ENCODE measurements at regions not wholly inside any gene's neighbourhood (a gene's known extent, or its start where the extent isn't known, plus 50 kb on each side); places are given as distances from the start of the nearest gene placed in this dataset.

DNA sequence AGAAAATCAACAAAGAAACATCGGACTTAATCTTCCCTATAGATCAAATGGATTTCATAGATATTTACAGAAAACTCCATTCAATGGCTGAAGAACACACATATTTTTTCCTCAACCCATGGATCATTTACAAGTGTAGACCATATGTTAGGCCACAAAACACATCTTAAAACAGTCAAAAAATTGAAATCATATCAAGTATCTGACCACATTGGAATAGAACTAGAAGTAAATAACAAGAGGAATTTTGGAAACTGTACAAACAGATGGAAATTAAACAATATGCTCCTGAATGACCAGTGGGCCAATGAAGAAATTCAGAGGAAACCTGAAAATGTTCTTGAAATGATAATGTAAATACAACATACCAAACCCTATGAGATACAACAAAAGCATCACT, 323.1 kb upstream of the GPR149 start:
- H2AFZ ChIP-seq (ENCODE audit: low read depth, low read length), result no peak overlapping the region
- no peaks in the 10 kb centered on the region for H3F3A ChIP-seq (ENCODE audit: insufficient read depth, low read length, poor library complexity, severe bottlenecking)
- H4K20me1 ChIP-seq (ENCODE audit: insufficient read depth), result no peaks in the 10 kb centered on the region
- H3K9me3 ChIP-seq (ENCODE audit: low read length), result no peaks in the 10 kb centered on the region
- no peaks in the 10 kb centered on the region for H3K36me3 ChIP-seq (ENCODE audit: insufficient read depth, low read length)
- H3K27ac ChIP-seq (ENCODE audit: low read length), result no peak overlapping the region
- no peak overlapping the region for H3K4me2 ChIP-seq (ENCODE audit: low read length)
- no peak overlapping the region for H3K4me3 ChIP-seq (ENCODE audit: low read length)
- no peaks in the 10 kb centered on the region for H3K79me2 ChIP-seq (replicated peaks; ENCODE audit: insufficient read depth, low read length)
- TF ChIP-seq, protein P1, sequence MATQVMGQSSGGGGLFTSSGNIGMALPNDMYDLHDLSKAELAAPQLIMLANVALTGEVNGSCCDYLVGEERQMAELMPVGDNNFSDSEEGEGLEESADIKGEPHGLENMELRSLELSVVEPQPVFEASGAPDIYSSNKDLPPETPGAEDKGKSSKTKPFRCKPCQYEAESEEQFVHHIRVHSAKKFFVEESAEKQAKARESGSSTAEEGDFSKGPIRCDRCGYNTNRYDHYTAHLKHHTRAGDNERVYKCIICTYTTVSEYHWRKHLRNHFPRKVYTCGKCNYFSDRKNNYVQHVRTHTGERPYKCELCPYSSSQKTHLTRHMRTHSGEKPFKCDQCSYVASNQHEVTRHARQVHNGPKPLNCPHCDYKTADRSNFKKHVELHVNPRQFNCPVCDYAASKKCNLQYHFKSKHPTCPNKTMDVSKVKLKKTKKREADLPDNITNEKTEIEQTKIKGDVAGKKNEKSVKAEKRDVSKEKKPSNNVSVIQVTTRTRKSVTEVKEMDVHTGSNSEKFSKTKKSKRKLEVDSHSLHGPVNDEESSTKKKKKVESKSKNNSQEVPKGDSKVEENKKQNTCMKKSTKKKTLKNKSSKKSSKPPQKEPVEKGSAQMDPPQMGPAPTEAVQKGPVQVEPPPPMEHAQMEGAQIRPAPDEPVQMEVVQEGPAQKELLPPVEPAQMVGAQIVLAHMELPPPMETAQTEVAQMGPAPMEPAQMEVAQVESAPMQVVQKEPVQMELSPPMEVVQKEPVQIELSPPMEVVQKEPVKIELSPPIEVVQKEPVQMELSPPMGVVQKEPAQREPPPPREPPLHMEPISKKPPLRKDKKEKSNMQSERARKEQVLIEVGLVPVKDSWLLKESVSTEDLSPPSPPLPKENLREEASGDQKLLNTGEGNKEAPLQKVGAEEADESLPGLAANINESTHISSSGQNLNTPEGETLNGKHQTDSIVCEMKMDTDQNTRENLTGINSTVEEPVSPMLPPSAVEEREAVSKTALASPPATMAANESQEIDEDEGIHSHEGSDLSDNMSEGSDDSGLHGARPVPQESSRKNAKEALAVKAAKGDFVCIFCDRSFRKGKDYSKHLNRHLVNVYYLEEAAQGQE (IDR thresholded peaks at IDR 0.05; ENCODE audit: borderline replicate concordance), result no peak
- TF ChIP-seq POLR2AphosphoS5 (IDR thresholded peaks at IDR 0.05) (no peak), MXI1 (conservative IDR thresholded peaks at IDR 0.05; ENCODE audit: poor library complexity, severe bottlenecking) (no peak), SMC3 (conservative IDR thresholded peaks at IDR 0.05; ENCODE audit: poor library complexity) (no peak), TAF1 (IDR thresholded peaks at IDR 0.05; ENCODE audit: low read depth) (no peak), EZH2 (IDR thresholded peaks at IDR 0.05; ENCODE audit: borderline replicate concordance, insufficient read depth, low read length, poor library complexity, severe bottlenecking) (no peak), RAD21 (conservative IDR thresholded peaks at IDR 0.05) (no peak), EP300 (conservative IDR thresholded peaks at IDR 0.05; ENCODE audit: poor library complexity, severe bottlenecking) (no peak)
- TF ChIP-seq, protein P2, sequence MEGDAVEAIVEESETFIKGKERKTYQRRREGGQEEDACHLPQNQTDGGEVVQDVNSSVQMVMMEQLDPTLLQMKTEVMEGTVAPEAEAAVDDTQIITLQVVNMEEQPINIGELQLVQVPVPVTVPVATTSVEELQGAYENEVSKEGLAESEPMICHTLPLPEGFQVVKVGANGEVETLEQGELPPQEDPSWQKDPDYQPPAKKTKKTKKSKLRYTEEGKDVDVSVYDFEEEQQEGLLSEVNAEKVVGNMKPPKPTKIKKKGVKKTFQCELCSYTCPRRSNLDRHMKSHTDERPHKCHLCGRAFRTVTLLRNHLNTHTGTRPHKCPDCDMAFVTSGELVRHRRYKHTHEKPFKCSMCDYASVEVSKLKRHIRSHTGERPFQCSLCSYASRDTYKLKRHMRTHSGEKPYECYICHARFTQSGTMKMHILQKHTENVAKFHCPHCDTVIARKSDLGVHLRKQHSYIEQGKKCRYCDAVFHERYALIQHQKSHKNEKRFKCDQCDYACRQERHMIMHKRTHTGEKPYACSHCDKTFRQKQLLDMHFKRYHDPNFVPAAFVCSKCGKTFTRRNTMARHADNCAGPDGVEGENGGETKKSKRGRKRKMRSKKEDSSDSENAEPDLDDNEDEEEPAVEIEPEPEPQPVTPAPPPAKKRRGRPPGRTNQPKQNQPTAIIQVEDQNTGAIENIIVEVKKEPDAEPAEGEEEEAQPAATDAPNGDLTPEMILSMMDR (IDR thresholded peaks at IDR 0.05; ENCODE audit: poor library complexity, severe bottlenecking), result no peak
- H3K9me2 ChIP-seq (ENCODE audit: insufficient read depth, low read length), result no peaks in the 10 kb centered on the region
- H3K9ac ChIP-seq (ENCODE audit: low read length), result no peak overlapping the region
- no peaks in the 10 kb centered on the region for H3K27me3 ChIP-seq (ENCODE audit: insufficient read depth, low read depth, low read length)

DNA sequence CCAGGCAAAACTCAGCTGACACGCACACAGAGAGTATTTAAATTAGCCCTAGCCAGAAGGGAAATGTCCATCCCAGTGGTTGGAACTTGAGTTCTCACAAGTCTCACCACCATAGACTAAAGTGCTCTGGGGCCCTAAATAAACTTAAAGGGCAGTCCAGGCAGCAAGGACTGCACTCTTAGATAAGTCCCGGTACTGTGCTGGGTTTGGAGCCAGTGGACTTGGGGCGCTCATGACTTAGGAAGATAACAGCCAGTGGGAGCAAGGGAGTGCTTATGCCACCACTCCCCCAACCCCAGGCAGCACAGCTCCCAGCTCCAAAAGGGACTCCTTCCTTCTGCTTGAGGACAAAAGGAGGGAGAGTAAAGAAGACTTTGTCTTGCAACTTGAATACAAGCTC, 319.5 kb upstream of the GPR149 start:
- H4K20me1 ChIP-seq (ENCODE audit: insufficient read depth), result no peaks in the 10 kb centered on the region
- TF ChIP-seq EP300 (conservative IDR thresholded peaks at IDR 0.05; ENCODE audit: poor library complexity, severe bottlenecking) (no peak), TAF1 (IDR thresholded peaks at IDR 0.05; ENCODE audit: low read depth) (no peak), SMC3 (conservative IDR thresholded peaks at IDR 0.05; ENCODE audit: poor library complexity) (no peak), EZH2 (IDR thresholded peaks at IDR 0.05; ENCODE audit: borderline replicate concordance, insufficient read depth, low read length, poor library complexity, severe bottlenecking) (no peak)
- TF ChIP-seq, protein P2 (IDR thresholded peaks at IDR 0.05; ENCODE audit: poor library complexity, severe bottlenecking), result no peak
- no peaks in the 10 kb centered on the region for H3K9me2 ChIP-seq (ENCODE audit: insufficient read depth, low read length)

More for the DNA sequence above, 319.5 kb upstream of the GPR149 start:
- Histone ChIP-seq H3K4me3 (ENCODE audit: low read length) (no peak overlapping the region), H3K27ac (ENCODE audit: low read length) (no peak overlapping the region), H3K79me2 (replicated peaks; ENCODE audit: insufficient read depth, low read length) (no peaks in the 10 kb centered on the region), H3K9me3 (ENCODE audit: low read length) (no peaks in the 10 kb centered on the region), H2AFZ (ENCODE audit: low read depth, low read length) (no peak overlapping the region), H3F3A (ENCODE audit: insufficient read depth, low read length, poor library complexity, severe bottlenecking) (no peaks in the 10 kb centered on the region), H3K36me3 (ENCODE audit: insufficient read depth, low read length) (no peaks in the 10 kb centered on the region), H3K4me2 (ENCODE audit: low read length) (no peak overlapping the region), H3K9ac (ENCODE audit: low read length) (no peak overlapping the region), H3K27me3 (ENCODE audit: insufficient read depth, low read depth, low read length) (no peaks in the 10 kb centered on the region)

Data from neural cell (in vitro differentiated cells).